Stomach (tissue), 4 donors: ENCODE measurements at regions not wholly inside any gene's neighbourhood (a gene's known extent, or its start where the extent isn't known, plus 50 kb on each side); places are given as distances from the start of the nearest gene placed in this dataset.
"Not testable (repeated sequence)": the region's sequence is repeated elsewhere in the genome, so short reads cannot be mapped to it uniquely, and the experiment has no call there.

Experiments
- EP300 ChIP-seq: sonication (generic); formaldehyde crosslinking; IDR thresholded peaks from one replicate; pipeline ENCODE4 v1.6.1; 2017; ENCODE audit warnings: antibody characterized with exemption
- POLR2A ChIP-seq, 4 donors: fragments of 450-650 bp; IDR thresholded peaks; one replicate each; pipeline ENCODE4 v1.6.1; 2016; ENCODE audit warnings: antibody characterized with exemption in 4 of 4, control low read depth in 2 of 4, mild to moderate bottlenecking in 1 of 4, moderate library complexity in 1 of 4
- POLR2AphosphoS5 ChIP-seq, 3 donors: sonication (generic); formaldehyde crosslinking; IDR thresholded peaks; one replicate each; pipeline ENCODE4 v1.6.1; 2016; ENCODE audit warnings: antibody characterized with exemption in 3 of 3
- TF ChIP-seq, protein P1 (sequence below), 7 experiments: fragments of 450-650 bp in 4 of 7; fragments of 200-600 bp in 3 of 7; sonication (generic) in 3 of 7; IDR thresholded peaks; one replicate each; pipeline ENCODE4 v1.5.1; 2016 to 2019; ENCODE audit warnings: antibody characterized with exemption in 7 of 7, control low read depth in 2 of 7, mild to moderate bottlenecking in 1 of 7

DNA sequence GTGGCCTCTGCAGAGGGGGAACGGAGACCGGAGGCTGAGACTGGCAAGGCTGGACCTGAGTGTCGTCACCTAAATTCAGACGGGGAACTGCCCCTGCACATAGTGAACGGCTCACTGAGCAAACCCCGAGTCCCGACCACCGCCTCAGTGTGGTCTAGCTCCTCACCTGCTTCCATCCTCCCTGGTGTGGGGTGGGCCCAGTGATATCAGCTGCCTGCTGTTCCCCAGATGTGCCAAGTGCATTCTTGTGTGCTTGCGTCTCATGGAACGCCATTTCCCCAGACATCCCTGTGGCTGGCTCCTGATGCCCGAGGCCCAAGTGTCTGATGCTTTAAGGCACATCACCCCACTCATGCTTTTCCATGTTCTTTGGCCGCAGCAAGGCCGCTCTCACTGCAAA, 262.2 kb downstream of the OR4F29 start:
- TF ChIP-seq, protein P1, sequence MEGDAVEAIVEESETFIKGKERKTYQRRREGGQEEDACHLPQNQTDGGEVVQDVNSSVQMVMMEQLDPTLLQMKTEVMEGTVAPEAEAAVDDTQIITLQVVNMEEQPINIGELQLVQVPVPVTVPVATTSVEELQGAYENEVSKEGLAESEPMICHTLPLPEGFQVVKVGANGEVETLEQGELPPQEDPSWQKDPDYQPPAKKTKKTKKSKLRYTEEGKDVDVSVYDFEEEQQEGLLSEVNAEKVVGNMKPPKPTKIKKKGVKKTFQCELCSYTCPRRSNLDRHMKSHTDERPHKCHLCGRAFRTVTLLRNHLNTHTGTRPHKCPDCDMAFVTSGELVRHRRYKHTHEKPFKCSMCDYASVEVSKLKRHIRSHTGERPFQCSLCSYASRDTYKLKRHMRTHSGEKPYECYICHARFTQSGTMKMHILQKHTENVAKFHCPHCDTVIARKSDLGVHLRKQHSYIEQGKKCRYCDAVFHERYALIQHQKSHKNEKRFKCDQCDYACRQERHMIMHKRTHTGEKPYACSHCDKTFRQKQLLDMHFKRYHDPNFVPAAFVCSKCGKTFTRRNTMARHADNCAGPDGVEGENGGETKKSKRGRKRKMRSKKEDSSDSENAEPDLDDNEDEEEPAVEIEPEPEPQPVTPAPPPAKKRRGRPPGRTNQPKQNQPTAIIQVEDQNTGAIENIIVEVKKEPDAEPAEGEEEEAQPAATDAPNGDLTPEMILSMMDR (IDR thresholded peaks at IDR 0.05), result not testable (repeated sequence)
- not testable (repeated sequence) for TF ChIP-seq POLR2AphosphoS5 (IDR thresholded peaks at IDR 0.05); POLR2A (IDR thresholded peaks at IDR 0.05); EP300
